IMR-90 (cell line): ENCODE measurements at regions not wholly inside any gene's neighbourhood (a gene's known extent, or its start where the extent isn't known, plus 50 kb on each side); places are given as distances from the start of the nearest gene placed in this dataset.

ENCODE experiments used
- ATAC-seq: fragments of 200-7000 bp; cut with Tn5 transposase; 2 replicates; pipeline ENCODE4 v1.9.1; 2020; ENCODE audit warnings: low read depth, mild to moderate bottlenecking, moderate library complexity
- BruUV-seq: library from RNA; stranded (reverse); fragments of 400-500 nt; replicated peaks from 2 replicates; lab custom pipeline; 2021; lab: Mats Ljungman, UMichigan
- CTCF ChIA-PET: fragments of 300-600 bp; formaldehyde crosslinking; extraction: SDS; loops from one replicate; lab custom pipeline; 2021; ENCODE audit warnings: antibody characterized with exemption; lab: Yijun Ruan, JAX
- POLR2A ChIA-PET: fragments of 300-600 bp; sonication (Branson Sonifier 250); formaldehyde crosslinking; loops from one replicate; lab custom pipeline; 2022; ENCODE audit warnings: antibody characterized with exemption; ENCODE audit not compliant: unreplicated experiment; lab: Charles Lee
- DNase-seq: peaks from one replicate; pipeline ENCODE4 v3.0.0; 2013
- H2AFZ ChIP-seq: replicated peaks from 2 replicates; pipeline ENCODE3; 2013; ENCODE audit warnings: low read length, mild to moderate bottlenecking; ENCODE audit not compliant: poor library complexity
- H2AK5ac ChIP-seq: 2 replicates; pipeline ENCODE4 v1.6.1; 2013; ENCODE audit warnings: low read depth, low read length, inconsistent platforms
- H2AK9ac ChIP-seq: replicated peaks from 2 replicates; pipeline ENCODE3; 2013; ENCODE audit warnings: mild to moderate bottlenecking, low read depth, low read length, moderate library complexity; ENCODE audit not compliant: poor library complexity
- H2BK120ac ChIP-seq: 2 replicates; pipeline ENCODE4 v1.6.1; 2013; ENCODE audit warnings: low read depth, low read length, inconsistent platforms
- H2BK15ac ChIP-seq: 3 replicates; pipeline ENCODE4 v1.6.1; 2013; ENCODE audit warnings: low read depth, low read length, inconsistent platforms
- H2BK20ac ChIP-seq: 2 replicates; pipeline ENCODE4 v1.6.1; 2013; ENCODE audit warnings: low read depth, mild to moderate bottlenecking, inconsistent platforms, low read length, moderate library complexity
- H2BK5ac ChIP-seq: 2 replicates; pipeline ENCODE4 v1.6.1; 2013; ENCODE audit warnings: mild to moderate bottlenecking, low read depth, low read length, inconsistent platforms; ENCODE audit not compliant: poor library complexity, severe bottlenecking
- H3K14ac ChIP-seq: replicated peaks from 2 replicates; pipeline ENCODE4 v1.6.1; 2013; ENCODE audit warnings: low read depth, low read length, inconsistent platforms
- H3K18ac ChIP-seq: 2 replicates; pipeline ENCODE4 v1.6.1; 2013; ENCODE audit warnings: low read depth, low read length, control low read depth
- H3K23ac ChIP-seq: 2 replicates; pipeline ENCODE4 v1.6.1; 2013; ENCODE audit warnings: low read depth, low read length, inconsistent platforms
- H3K27ac ChIP-seq: 2 replicates; pipeline ENCODE4 v1.5.1; 2013; ENCODE audit warnings: mild to moderate bottlenecking, control low read depth, low read length; ENCODE audit not compliant: insufficient read depth
- H3K27me3 ChIP-seq: 2 replicates; pipeline ENCODE4 v1.6.1; 2013; ENCODE audit warnings: low read length; ENCODE audit not compliant: control insufficient read depth, insufficient read depth
- H3K36me3 ChIP-seq: 2 replicates; pipeline ENCODE4 v1.6.1; 2013; ENCODE audit warnings: low read length, mixed read lengths; ENCODE audit not compliant: control insufficient read depth, insufficient read depth
- H3K4ac ChIP-seq: 2 replicates; pipeline ENCODE4 v1.6.1; 2013; ENCODE audit warnings: low read depth, low read length, inconsistent platforms
- H3K4me1 ChIP-seq: 2 replicates; pipeline ENCODE4 v1.6.1; 2013; ENCODE audit warnings: low read length, mixed read lengths; ENCODE audit not compliant: control insufficient read depth, insufficient read depth
- H3K4me2 ChIP-seq: 2 replicates; pipeline ENCODE4 v1.6.1; 2013; ENCODE audit warnings: low read depth, mild to moderate bottlenecking, control low read depth, low read length, moderate library complexity
- H3K4me3 ChIP-seq: 2 replicates; pipeline ENCODE4 v1.5.1; 2013; ENCODE audit warnings: low read depth, mild to moderate bottlenecking, control low read depth, low read length, moderate library complexity; ENCODE audit not compliant: insufficient read depth
- H3K56ac ChIP-seq: 2 replicates; pipeline ENCODE4 v1.6.1; 2013; ENCODE audit warnings: low read length, inconsistent platforms; ENCODE audit not compliant: insufficient read depth; ENCODE audit errors: extremely low read depth
- H3K79me1 ChIP-seq, 2 experiments: 2 replicates each; pipeline ENCODE4 v1.6.1; 2013; ENCODE audit warnings: low read length in 2 of 2, inconsistent platforms in 1 of 2, low read depth in 1 of 2
- H3K9ac ChIP-seq: 2 replicates; pipeline ENCODE4 v1.6.1; 2013; ENCODE audit warnings: low read depth, low read length, control low read depth
- H3K9me1 ChIP-seq: 2 replicates; pipeline ENCODE4 v1.6.1; 2013; ENCODE audit warnings: low read length, inconsistent platforms; ENCODE audit not compliant: insufficient read depth
- H3K9me3 ChIP-seq: 2 replicates; pipeline ENCODE4 v1.6.1; 2013; ENCODE audit warnings: low read length; ENCODE audit not compliant: control insufficient read depth, insufficient read depth
- H4K20me1 ChIP-seq: 2 replicates; pipeline ENCODE4 v1.6.1; 2013; ENCODE audit warnings: low read length, inconsistent platforms; ENCODE audit not compliant: insufficient read depth
- H4K5ac ChIP-seq: 2 replicates; pipeline ENCODE4 v1.6.1; 2013; ENCODE audit warnings: mild to moderate bottlenecking, low read depth, low read length, control low read depth
- H4K8ac ChIP-seq, 2 experiments: 2 replicates each; pipeline ENCODE4 v1.6.1; 2013; ENCODE audit warnings: low read depth in 2 of 2, low read length in 2 of 2, control low read depth in 1 of 2, inconsistent platforms in 1 of 2
- H4K91ac ChIP-seq: 2 replicates; pipeline ENCODE4 v1.6.1; 2013; ENCODE audit warnings: low read depth, low read length, inconsistent platforms; ENCODE audit not compliant: insufficient read depth
- BHLHE40 ChIP-seq: fragments of 150-350 bp; IDR thresholded peaks from 2 replicates; pipeline ENCODE4 v1.6.1; 2016; ENCODE audit warnings: mild to moderate bottlenecking, low read depth, low read length
- CEBPB ChIP-seq: IDR thresholded peaks from 2 replicates; pipeline ENCODE4 v1.6.1; 2012; ENCODE audit warnings: low read depth, low read length, improper control_type of control experiment
- CHD1 ChIP-seq: IDR thresholded peaks from 2 replicates; pipeline ENCODE4 v1.6.1; 2012; ENCODE audit warnings: low read depth, low read length, improper control_type of control experiment
- CTCF ChIP-seq: conservative IDR thresholded peaks from 2 replicates; pipeline ENCODE4 v1.5.1; 2012; ENCODE audit warnings: mild to moderate bottlenecking, low read depth, low read length, improper control_type of control experiment
- ELK1 ChIP-seq: fragments of 150-350 bp; IDR thresholded peaks from 2 replicates; pipeline ENCODE4 v1.6.1; 2016; ENCODE audit warnings: low read depth, mild to moderate bottlenecking, low read length, moderate library complexity, borderline replicate concordance
- FOS ChIP-seq: fragments of 150-350 bp; IDR thresholded peaks from 2 replicates; pipeline ENCODE4 v1.6.1; 2016; ENCODE audit warnings: low read depth, low read length
- MAFK ChIP-seq: IDR thresholded peaks from 2 replicates; pipeline ENCODE4 v1.6.1; 2012; ENCODE audit warnings: low read depth, low read length, improper control_type of control experiment
- MAZ ChIP-seq: IDR thresholded peaks from 2 replicates; pipeline ENCODE4 v1.6.1; 2012; ENCODE audit warnings: low read depth, mild to moderate bottlenecking, low read length, improper control_type of control experiment, moderate library complexity, borderline replicate concordance
- MXI1 ChIP-seq: IDR thresholded peaks from 2 replicates; pipeline ENCODE4 v1.6.1; 2012; ENCODE audit warnings: low read depth, mild to moderate bottlenecking, low read length, moderate library complexity, borderline replicate concordance
- NFE2L2 ChIP-seq: fragments of 150-350 bp; IDR thresholded peaks from 2 replicates; pipeline ENCODE4 v1.6.1; 2016; ENCODE audit warnings: low read depth, mild to moderate bottlenecking, low read length
- POLR2A ChIP-seq: IDR thresholded peaks from 2 replicates; pipeline ENCODE4 v1.6.1; 2012; ENCODE audit warnings: mild to moderate bottlenecking, low read depth, low read length
- RAD21 ChIP-seq: IDR thresholded peaks from 2 replicates; pipeline ENCODE4 v1.6.1; 2012; ENCODE audit warnings: low read length, improper control_type of control experiment
- RCOR1 ChIP-seq: IDR thresholded peaks from 2 replicates; pipeline ENCODE4 v1.6.1; 2012; ENCODE audit warnings: mild to moderate bottlenecking, low read length, improper control_type of control experiment; ENCODE audit not compliant: insufficient replicate concordance
- RFX5 ChIP-seq: IDR thresholded peaks from 2 replicates; pipeline ENCODE4 v1.8.0; 2012; ENCODE audit warnings: low read depth, mild to moderate bottlenecking, low read length, moderate library complexity
- SMC3 ChIP-seq: fragments of 150-350 bp; IDR thresholded peaks from 2 replicates; pipeline ENCODE4 v1.6.1; 2016; ENCODE audit warnings: low read depth, mild to moderate bottlenecking, antibody characterized with exemption, low read length, moderate library complexity
- USF2 ChIP-seq: fragments of 150-350 bp; IDR thresholded peaks from 2 replicates; pipeline ENCODE4 v1.6.1; 2017; ENCODE audit warnings: mild to moderate bottlenecking, antibody characterized with exemption, low read length, low read depth
- WGBS, 2 experiments: methylation state at CpG; one replicate each; pipeline versions ENCODE4 v1.1.5 to v1.1.7; 2013; ENCODE audit warnings: missing lambda C conversion rate in 2 of 2; ENCODE audit not compliant: insufficient read length in 1 of 2; ENCODE audit errors: extremely low coverage in 2 of 2; 5-methylcytosine and 5-hydroxymethylcytosine counted together
- dilution Hi-C: fragments of 300-500 bp; cut with HindIII; formaldehyde crosslinking; loops from one replicate; pipeline ENCODE4 v1.14.3; 2018; ENCODE audit warnings: low sequenced_read_pairs; ENCODE audit not compliant: unreplicated experiment
- in situ Hi-C: fragments of 300-500 bp; cut with MboI; formaldehyde crosslinking; loops from 3 replicates; pipeline ENCODE4 v1.14.3; 2019; ENCODE audit warnings: low sequenced_read_pairs, inconsistent platforms, mixed read lengths
- intact Hi-C: fragments of 100-400 bp; cut with micrococcal nuclease; formaldehyde crosslinking; loops from 2 replicates; pipeline ENCODE4 v1.10.0; 2022

GRCh38 chr2:144227427-144228105 lies 292.4 kb downstream of the ZEB2 start:
- ChIA-PET CTCF (no interaction called here), POLR2A (no interaction called here)
- Histone ChIP-seq H3K23ac (no peak overlapping the region), H2AK5ac (no peak overlapping the region), H4K91ac (no peak overlapping the region), H3K9me1 (no peaks in the 10 kb centered on the region), H3K18ac (peak overlapping the region; percentile 59; the same call in 1 of the 2 replicates), H3K56ac (no peak overlapping the region), H2BK120ac (no peak overlapping the region), H2BK5ac (no peak overlapping the region), H3K36me3 (no peaks in the 10 kb centered on the region), H2AFZ (no peak overlapping the region), H2AK9ac (no peak overlapping the region), H2BK15ac (no peak overlapping the region), H4K8ac (no peak overlapping the region; a peak in 1 of 4 replicates), H3K4me3 (no peak overlapping the region), H3K9me3 (no peaks in the 10 kb centered on the region), H3K14ac (no peak overlapping the region; the same call in 1 of the 2 replicates), H4K20me1 (no peaks in the 10 kb centered on the region), H3K27me3 (no peaks in the 10 kb centered on the region), H4K5ac (peak overlapping the region; percentile 69; the same call in 1 of the 2 replicates), H3K4me1 (peaks cover 3% of the 10 kb centered on the region; the same call in 1 of the 2 replicates), H3K4ac (no peak overlapping the region), H3K27ac (no peak overlapping the region), H2BK20ac (no peak overlapping the region), H3K79me1 (no peaks in the 10 kb centered on the region), H3K4me2 (peak overlapping the region; percentile 83; the same call in 1 of the 2 replicates), H3K9ac (no peak overlapping the region)
- intact Hi-C loops = no loop called here
- in situ Hi-C loops = no loop called here
- no peak for DNase-seq
- no TSS peak for BruUV-seq
- no CpG with 5 or more reads among the region's 2 CpGs for WGBS, 2 experiments
- dilution Hi-C loops = no loop called here
- TF ChIP-seq CHD1 = no peak
- TF ChIP-seq MXI1 = no peak
- no peak for TF ChIP-seq POLR2A
- TF ChIP-seq ELK1 = no peak
- no peak for TF ChIP-seq CTCF
- no peak for TF ChIP-seq CEBPB
- TF ChIP-seq RAD21 = no peak
- no peak for TF ChIP-seq MAFK
- TF ChIP-seq MAZ = no peak
- no peak for TF ChIP-seq BHLHE40
- TF ChIP-seq RFX5 = no peak
- TF ChIP-seq RCOR1 = no peak
- no peak for TF ChIP-seq USF2
- no peak for TF ChIP-seq FOS
- no peak for TF ChIP-seq NFE2L2
- no peak for TF ChIP-seq SMC3
- no peak for ATAC-seq
